NCI-H524 treated with DMSO at 0.1 percent for 48 hours (cell line): ENCODE measurements at regions not wholly inside any gene's neighbourhood (a gene's known extent, or its start where the extent isn't known, plus 50 kb on each side); places are given as distances from the start of the nearest gene placed in this dataset.
"Not testable (repeated sequence)": the region's sequence is repeated elsewhere in the genome, so short reads cannot be mapped to it uniquely, and the experiment has no call there.

Source experiments
- DNase-seq: peaks from one replicate; lab custom pipeline; 2025; lab: John Stamatoyannopoulos, UW

DNA sequence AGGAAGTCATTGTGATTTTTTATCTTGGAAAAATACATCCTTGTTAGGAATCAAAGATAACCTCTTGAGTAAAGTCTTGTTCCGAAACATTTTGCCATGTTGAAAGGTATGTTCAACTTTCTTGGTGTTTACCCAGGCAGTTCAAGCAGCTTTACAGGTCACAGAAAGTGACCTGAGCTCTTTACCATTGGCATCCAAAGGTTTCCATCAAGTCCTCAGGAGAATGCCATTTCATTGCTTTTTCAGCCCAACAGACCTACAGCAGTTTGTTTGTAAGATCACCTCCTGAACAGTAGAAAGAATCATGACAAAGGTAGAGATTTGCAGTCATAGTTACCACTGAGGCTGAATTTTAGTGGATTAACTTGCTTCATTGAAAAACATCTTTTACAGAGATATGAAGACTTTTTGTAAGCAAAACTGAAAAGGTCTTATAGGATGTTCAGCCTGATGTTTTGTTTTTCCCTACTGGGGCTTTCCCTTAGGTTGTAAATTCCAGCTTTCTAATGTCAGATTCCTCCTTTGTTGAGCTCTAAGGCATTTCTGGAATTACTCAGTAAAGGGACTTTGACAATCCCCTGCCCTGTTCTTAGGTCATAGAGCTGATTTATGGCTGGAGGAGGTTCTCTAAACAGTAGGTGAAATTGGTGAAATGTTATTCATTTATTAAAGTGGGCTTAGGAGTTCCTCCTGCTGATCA lies 236.8 kb upstream of the RBMS1 start:
- DNase-seq: no peak

DNA sequence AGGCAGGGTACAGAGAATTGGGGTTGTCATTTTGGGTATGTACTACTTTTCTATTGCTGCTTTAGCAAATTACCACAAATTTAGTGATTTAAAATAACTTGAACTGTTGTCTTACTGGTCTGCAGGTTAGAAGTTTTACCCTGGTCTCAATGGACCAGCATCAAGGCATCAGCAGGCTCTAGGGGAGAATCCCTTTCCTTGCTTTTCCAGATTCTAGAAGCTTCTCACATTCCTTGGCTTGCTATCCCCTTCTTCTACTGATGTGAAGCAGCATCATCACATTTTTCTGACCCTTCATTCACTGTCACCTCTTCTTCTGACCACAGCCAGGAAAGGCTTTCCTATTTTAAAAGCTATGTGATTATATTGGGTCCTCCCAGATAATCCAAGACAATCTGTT lies 237.8 kb upstream of the RBMS1 start:
- no peak for DNase-seq

- DNase-seq: no peak
These were observed 238.2 kb upstream of the RBMS1 start for GRCh38 chr2:160731856-160732255.

DNA sequence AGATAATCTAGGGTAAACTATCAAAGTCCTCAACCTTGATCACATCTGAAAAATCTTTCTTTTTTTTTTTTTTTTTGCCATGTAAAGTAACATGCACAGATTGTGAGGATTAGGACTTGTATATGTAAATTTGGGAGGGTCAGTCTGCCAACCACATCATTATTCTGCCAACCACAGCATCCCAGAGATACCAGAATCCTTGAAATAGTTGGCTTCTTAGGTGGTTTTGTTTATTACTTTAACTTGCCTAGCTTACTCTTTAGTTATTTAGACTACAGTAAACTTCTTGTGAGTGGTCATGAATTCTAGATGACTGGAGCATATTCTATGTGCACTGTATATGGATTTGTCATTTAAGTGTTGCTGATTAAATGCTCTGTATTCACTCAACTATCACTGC lies 242.1 kb upstream of the RBMS1 start:
- DNase-seq: no peak

- DNase-seq: no peak
These were observed 242.8 kb upstream of the RBMS1 start for GRCh38 chr2:160736148-160737028.

DNA sequence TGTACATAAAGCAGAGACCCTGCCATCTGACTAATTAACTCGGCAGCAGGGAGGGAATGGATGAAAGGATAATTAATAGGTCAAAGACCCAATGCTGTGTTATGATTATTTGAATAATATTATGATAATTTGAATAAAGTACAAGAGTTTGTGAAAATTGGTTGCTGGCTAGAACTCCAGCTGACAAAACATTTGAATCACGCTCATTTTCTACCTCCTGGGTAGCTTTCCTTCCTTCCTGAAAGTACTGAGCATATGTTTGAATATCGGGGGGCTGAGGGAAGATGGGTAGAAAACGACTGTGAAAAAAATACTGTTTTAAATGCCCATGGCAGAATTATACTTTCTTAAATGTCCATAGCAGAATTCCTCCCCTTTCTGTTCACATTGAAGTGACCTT lies 243.6 kb upstream of the RBMS1 start:
- DNase-seq: no peak

GRCh38 chr2:160741271-160741670 lies 247.7 kb upstream of the RBMS1 start:
- DNase-seq: no peak

GRCh38 chr2:160741815-160742214 lies 248.2 kb upstream of the RBMS1 start:
- no peak for DNase-seq

- no peak for DNase-seq
These were observed 249.1 kb upstream of the RBMS1 start for GRCh38 chr2:160742667-160743066.

GRCh38 chr2:160747501-160748170 lies 254.0 kb upstream of the RBMS1 start:
- no peak for DNase-seq

DNA sequence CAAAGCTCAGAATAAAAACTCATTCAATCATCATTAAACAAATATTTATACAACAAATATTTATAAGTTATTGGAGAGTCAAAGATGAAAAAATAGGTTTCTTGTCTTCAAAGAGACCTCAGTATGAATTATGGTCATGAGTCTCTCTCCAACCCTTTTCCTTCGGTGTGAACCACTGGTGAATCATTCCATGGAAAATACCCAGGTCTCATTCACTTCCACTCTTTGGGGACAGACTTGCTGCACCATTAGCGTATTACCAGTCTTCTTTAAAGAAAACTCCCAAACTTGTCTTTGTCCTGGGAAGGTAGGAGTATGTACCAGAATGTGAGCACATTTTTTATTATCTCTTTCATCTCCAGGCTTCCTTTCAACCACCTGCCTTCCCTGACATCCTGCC lies 257.4 kb upstream of the RBMS1 start:
- no peak for DNase-seq

GRCh38 chr2:160752475-160753330 lies 259.1 kb upstream of the RBMS1 start:
- DNase-seq: no peak

GRCh38 chr2:160753331-160753654 lies 259.7 kb upstream of the RBMS1 start:
- no peak for DNase-seq

- no peak for DNase-seq
These were observed 260.4 kb upstream of the RBMS1 start for GRCh38 chr2:160753960-160754359.

DNA sequence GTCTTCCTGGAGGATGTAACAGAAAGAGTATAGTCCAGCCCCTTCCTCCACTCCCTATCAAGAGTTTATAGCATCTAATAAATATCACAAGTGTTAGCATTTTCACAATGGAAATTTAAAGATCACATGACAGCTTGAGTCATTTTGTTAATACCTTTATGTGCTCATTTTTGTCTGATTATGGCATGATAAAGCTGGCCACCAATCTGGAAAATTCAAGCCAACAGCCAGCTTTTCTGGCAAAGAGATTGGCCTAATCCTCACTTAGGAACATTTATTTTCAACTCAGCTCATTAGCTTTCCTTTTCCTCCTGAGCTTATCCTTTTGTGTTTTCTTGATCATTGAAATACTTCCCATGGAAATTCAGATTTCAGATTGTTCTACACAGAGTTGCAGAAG lies 262.9 kb upstream of the RBMS1 start:
- no peak for DNase-seq

GRCh38 chr2:160762493-160763128 lies 269.0 kb upstream of the RBMS1 start:
- not testable (repeated sequence) for DNase-seq

DNA sequence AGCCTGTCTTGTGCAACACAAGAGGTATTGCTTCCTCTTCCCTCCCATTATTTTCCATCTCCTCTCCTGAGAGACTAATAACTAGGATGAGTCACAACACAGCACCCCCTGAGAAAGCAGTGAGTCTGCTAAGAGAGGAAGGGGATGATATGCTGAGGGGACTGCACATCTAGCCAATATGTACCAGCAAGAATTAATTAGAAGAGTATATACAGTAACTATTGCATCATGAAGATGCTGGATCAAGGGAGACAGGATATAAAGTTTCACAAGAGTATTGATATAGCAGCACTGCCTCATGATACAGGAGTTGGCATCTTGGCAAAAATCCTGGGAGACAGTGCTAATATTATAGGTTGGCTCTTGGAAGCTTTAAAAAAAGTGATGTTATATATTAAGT lies 289.9 kb upstream of the RBMS1 start:
- no peak for DNase-seq

DNA sequence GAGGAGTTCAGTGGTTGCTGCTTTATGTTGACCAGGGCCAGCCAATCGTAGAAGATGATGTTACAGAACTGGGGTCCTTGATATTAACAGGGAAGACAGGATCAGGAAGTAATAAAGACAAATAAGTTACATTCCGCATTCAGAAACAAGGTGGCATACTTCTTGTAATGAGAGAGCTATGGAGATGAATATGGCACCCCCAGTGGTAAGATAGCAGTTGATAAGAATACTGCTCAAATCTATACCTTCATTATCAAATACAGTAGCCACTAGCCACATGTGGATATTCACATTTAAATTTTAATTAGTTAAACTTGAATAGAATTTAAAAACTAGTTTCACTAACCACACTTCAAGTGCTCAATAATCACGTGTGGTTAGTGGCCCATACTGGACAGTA lies 290.4 kb upstream of the RBMS1 start:
- DNase-seq: no peak

- DNase-seq: no peak
These were observed 297.1 kb upstream of the RBMS1 start for GRCh38 chr2:160790738-160791137.

DNA sequence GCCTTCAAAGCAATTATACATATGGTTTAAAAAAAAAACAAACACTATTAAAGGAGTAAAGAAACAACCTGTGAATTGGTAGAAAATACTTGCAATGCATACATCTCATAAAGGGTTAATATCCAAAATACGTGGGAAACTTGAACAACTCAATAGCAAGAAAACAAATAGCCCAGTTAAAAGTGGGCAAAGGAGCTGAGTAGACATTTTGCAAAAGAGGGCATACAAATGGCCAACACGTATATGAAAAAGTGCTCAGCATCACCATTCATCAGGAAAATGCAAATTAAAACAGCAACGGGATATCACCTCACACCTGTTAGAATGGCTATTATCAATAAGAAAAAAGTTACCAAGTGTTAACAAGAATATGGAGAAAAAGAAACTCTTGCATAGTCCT lies 298.3 kb upstream of the RBMS1 start:
- no peak for DNase-seq

DNA sequence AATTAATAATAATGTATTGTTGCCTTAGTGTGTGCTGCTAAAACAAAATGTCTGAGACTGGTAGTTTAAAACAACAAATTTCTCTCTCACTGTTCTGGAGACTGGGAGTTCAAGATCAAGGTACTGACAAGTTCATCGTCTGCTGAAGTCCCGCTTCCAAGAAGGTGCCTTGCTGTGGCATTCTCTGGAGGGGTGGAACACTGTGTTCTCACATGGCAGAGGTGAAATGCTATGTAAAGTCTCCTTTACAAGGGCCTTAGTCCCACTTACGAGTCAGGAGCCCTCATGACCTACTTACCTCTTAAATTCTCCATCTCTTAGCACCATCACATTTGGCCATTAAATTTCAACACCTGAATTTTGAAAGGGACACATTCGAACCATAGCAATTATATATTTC lies 299.2 kb upstream of the RBMS1 start:
- no peak for DNase-seq

GRCh38 chr2:160794926-160795325 lies 301.3 kb upstream of the RBMS1 start:
- no peak for DNase-seq
